ENCODE measurements at regions not wholly inside any gene's neighbourhood (a gene's known extent, or its start where the extent isn't known, plus 50 kb on each side); places are given as distances from the start of the nearest gene placed in this dataset.
"Not testable (repeated sequence)": the region's sequence is repeated elsewhere in the genome, so short reads cannot be mapped to it uniquely, and the experiment has no call there.

GRCh38 chr2:82013641-82014040, 1709.1 kb upstream of the LRRTM1 start:
- Histone ChIP-seq H3K9me3 (no peaks in the 10 kb centered on the region), H3K27ac (no peak overlapping the region), H3K4me1 (no peaks in the 10 kb centered on the region), H3K27me3 (no peaks in the 10 kb centered on the region), H3K36me3 (replicated peaks in 1 of 2; ENCODE audit: insufficient read depth in 1 of 2, low read depth in 2 of 2) (no peaks in the 10 kb centered on the region), H3K4me3 (no peak overlapping the region)
- ATAC-seq (no peak), DNase-seq (no peak)
- no peak for TF ChIP-seq CTCF (IDR thresholded peaks at IDR 0.05)
- no peak for TF ChIP-seq POLR2A (IDR thresholded peaks at IDR 0.05)
- WGBS, 2 donors = 19 to 20% methylated on average over 6 of the region's 6 CpGs
- intact Hi-C loops (cut with DNase I) = no loop called here

- no peak for ATAC-seq
- no peaks in the 10 kb centered on the region for H3K27me3 ChIP-seq
- no peak for TF ChIP-seq POLR2A (IDR thresholded peaks at IDR 0.05)
- no peak for TF ChIP-seq CTCF (IDR thresholded peaks at IDR 0.05)
- H3K4me1 ChIP-seq = no peaks in the 10 kb centered on the region
- intact Hi-C loops (cut with DNase I) = no loop called here
- H3K27ac ChIP-seq = no peak overlapping the region
- no peaks in the 10 kb centered on the region for H3K9me3 ChIP-seq
- 48 to 55% methylated on average over 3 of the region's 3 CpGs for WGBS, 2 donors
- H3K36me3 ChIP-seq (replicated peaks in 1 of 2; ENCODE audit: insufficient read depth in 1 of 2, low read depth in 2 of 2) = no peaks in the 10 kb centered on the region
- no peak overlapping the region for H3K4me3 ChIP-seq
- no peak for DNase-seq
These were observed 1702.6 kb upstream of the LRRTM1 start for GRCh38 chr2:82007071-82007664.

GRCh38 chr2:82005889-82006288, 1701.3 kb upstream of the LRRTM1 start:
- H3K27ac ChIP-seq; intact Hi-C loops (cut with DNase I); H3K9me3 ChIP-seq; H3K4me1 ChIP-seq; H3K36me3 ChIP-seq (replicated peaks in 1 of 2; ENCODE audit: insufficient read depth in 1 of 2, low read depth in 2 of 2); H3K27me3 ChIP-seq; ATAC-seq; H3K4me3 ChIP-seq; DNase-seq: not testable (repeated sequence)
- WGBS, 2 donors = 65 to 76% methylated on average over 5 of the region's 5 CpGs

GRCh38 chr2:82001614-82002013, 1697.1 kb upstream of the LRRTM1 start:
- 70 to 83% methylated on average over 4 of the region's 4 CpGs for WGBS, 2 donors
- no peak for ATAC-seq

GRCh38 chr2:82000606-82001005, 1696.1 kb upstream of the LRRTM1 start:
- no peak for DNase-seq
- Histone ChIP-seq H3K4me3 (no peak overlapping the region), H3K27ac (no peak overlapping the region), H3K9me3 (no peaks in the 10 kb centered on the region), H3K27me3 (no peaks in the 10 kb centered on the region), H3K36me3 (replicated peaks in 1 of 2; ENCODE audit: insufficient read depth in 1 of 2, low read depth in 2 of 2) (no peaks in the 10 kb centered on the region), H3K4me1 (no peaks in the 10 kb centered on the region)
- 71 to 79% methylated on average over 2 of the region's 2 CpGs for WGBS, 2 donors
- intact Hi-C loops (cut with DNase I) = no loop called here
- ATAC-seq = no peak
- TF ChIP-seq CTCF (IDR thresholded peaks at IDR 0.05) = no peak
- TF ChIP-seq POLR2A (IDR thresholded peaks at IDR 0.05) = no peak

More at GRCh38 chr2:82001614-82002013, 1697.1 kb upstream of the LRRTM1 start:
- Histone ChIP-seq H3K27me3 (no peaks in the 10 kb centered on the region), H3K4me3 (no peak overlapping the region), H3K9me3 (no peaks in the 10 kb centered on the region), H3K36me3 (replicated peaks in 1 of 2; ENCODE audit: insufficient read depth in 1 of 2, low read depth in 2 of 2) (no peaks in the 10 kb centered on the region), H3K27ac (no peak overlapping the region), H3K4me1 (no peaks in the 10 kb centered on the region)
- DNase-seq = no peak
- intact Hi-C loops (cut with DNase I) = no loop called here
- TF ChIP-seq CTCF (IDR thresholded peaks at IDR 0.05) (no peak), POLR2A (IDR thresholded peaks at IDR 0.05) (no peak)

All from body of pancreas (tissue), 4 donors.